ENCODE measurements at regions not wholly inside any gene's neighbourhood (a gene's known extent, or its start where the extent isn't known, plus 50 kb on each side); places are given as distances from the start of the nearest gene placed in this dataset.

GRCh38 chr12:33566403-33566802 is 126.8 kb upstream of the SYT10 start:
- Histone ChIP-seq H3K27me3 (ENCODE audit: insufficient read depth, low read depth, low read length) (no peaks in the 10 kb centered on the region), H3K9ac (ENCODE audit: low read length) (no peak overlapping the region), H2AFZ (ENCODE audit: low read depth, low read length) (no peak overlapping the region), H3K79me2 (replicated peaks; ENCODE audit: insufficient read depth, low read length) (no peaks in the 10 kb centered on the region), H3K9me2 (ENCODE audit: insufficient read depth, low read length) (no peaks in the 10 kb centered on the region), H3K4me3 (ENCODE audit: low read length) (no peak overlapping the region), H3K4me2 (ENCODE audit: low read length) (no peak overlapping the region), H3F3A (ENCODE audit: insufficient read depth, low read length, poor library complexity, severe bottlenecking) (no peaks in the 10 kb centered on the region), H3K27ac (ENCODE audit: low read length) (no peak overlapping the region), H3K36me3 (ENCODE audit: insufficient read depth, low read length) (no peaks in the 10 kb centered on the region), H3K9me3 (ENCODE audit: low read length) (peaks cover 2% of the 10 kb centered on the region), H4K20me1 (ENCODE audit: insufficient read depth) (no peaks in the 10 kb centered on the region)
- TF ChIP-seq MXI1 (conservative IDR thresholded peaks at IDR 0.05; ENCODE audit: poor library complexity, severe bottlenecking) (no peak), POLR2AphosphoS5 (IDR thresholded peaks at IDR 0.05) (no peak), CTCF (IDR thresholded peaks at IDR 0.05; ENCODE audit: poor library complexity, severe bottlenecking) (no peak), RAD21 (conservative IDR thresholded peaks at IDR 0.05) (no peak), REST (IDR thresholded peaks at IDR 0.05; ENCODE audit: borderline replicate concordance) (no peak), EP300 (conservative IDR thresholded peaks at IDR 0.05; ENCODE audit: poor library complexity, severe bottlenecking) (no peak), TAF1 (IDR thresholded peaks at IDR 0.05; ENCODE audit: low read depth) (no peak), SMC3 (conservative IDR thresholded peaks at IDR 0.05; ENCODE audit: poor library complexity) (no peak), EZH2 (IDR thresholded peaks at IDR 0.05; ENCODE audit: borderline replicate concordance, insufficient read depth, low read length, poor library complexity, severe bottlenecking) (no peak)

- Histone ChIP-seq H3K9me3 (ENCODE audit: low read length) (no peaks in the 10 kb centered on the region), H2AFZ (ENCODE audit: low read depth, low read length) (no peak overlapping the region), H3F3A (ENCODE audit: insufficient read depth, low read length, poor library complexity, severe bottlenecking) (no peaks in the 10 kb centered on the region), H3K79me2 (replicated peaks; ENCODE audit: insufficient read depth, low read length) (no peaks in the 10 kb centered on the region), H3K36me3 (ENCODE audit: insufficient read depth, low read length) (no peaks in the 10 kb centered on the region), H3K9ac (ENCODE audit: low read length) (no peak overlapping the region), H3K27me3 (ENCODE audit: insufficient read depth, low read depth, low read length) (no peaks in the 10 kb centered on the region), H3K4me3 (ENCODE audit: low read length) (no peak overlapping the region), H3K4me2 (ENCODE audit: low read length) (no peak overlapping the region), H3K9me2 (ENCODE audit: insufficient read depth, low read length) (no peaks in the 10 kb centered on the region), H3K27ac (ENCODE audit: low read length) (no peak overlapping the region), H4K20me1 (ENCODE audit: insufficient read depth) (no peaks in the 10 kb centered on the region)
- no peak for TF ChIP-seq EZH2 (IDR thresholded peaks at IDR 0.05; ENCODE audit: borderline replicate concordance, insufficient read depth, low read length, poor library complexity, severe bottlenecking)
These were observed 135.7 kb upstream of the SYT10 start for GRCh38 chr12:33575346-33575745.

GRCh38 chr12:33581613-33582122 is 142.0 kb upstream of the SYT10 start:
- Histone ChIP-seq H3K27ac (ENCODE audit: low read length) (no peak overlapping the region), H3K9me2 (ENCODE audit: insufficient read depth, low read length) (no peaks in the 10 kb centered on the region), H2AFZ (ENCODE audit: low read depth, low read length) (no peak overlapping the region), H3K9me3 (ENCODE audit: low read length) (no peaks in the 10 kb centered on the region), H3K4me2 (ENCODE audit: low read length) (no peak overlapping the region), H3K4me3 (ENCODE audit: low read length) (no peak overlapping the region), H3K36me3 (ENCODE audit: insufficient read depth, low read length) (no peaks in the 10 kb centered on the region), H3K9ac (ENCODE audit: low read length) (no peak overlapping the region), H3F3A (ENCODE audit: insufficient read depth, low read length, poor library complexity, severe bottlenecking) (no peaks in the 10 kb centered on the region), H4K20me1 (ENCODE audit: insufficient read depth) (no peaks in the 10 kb centered on the region), H3K27me3 (ENCODE audit: insufficient read depth, low read depth, low read length) (no peaks in the 10 kb centered on the region), H3K79me2 (replicated peaks; ENCODE audit: insufficient read depth, low read length) (no peaks in the 10 kb centered on the region)
- TF ChIP-seq POLR2AphosphoS5 (IDR thresholded peaks at IDR 0.05), result no peak
- TF ChIP-seq EZH2 (IDR thresholded peaks at IDR 0.05; ENCODE audit: borderline replicate concordance, insufficient read depth, low read length, poor library complexity, severe bottlenecking), result no peak
- TF ChIP-seq CTCF (IDR thresholded peaks at IDR 0.05; ENCODE audit: poor library complexity, severe bottlenecking), result no peak

Measured in neural cell (in vitro differentiated cells).